ENCODE measurements at regions not wholly inside any gene's neighbourhood (a gene's known extent, or its start where the extent isn't known, plus 50 kb on each side); places are given as distances from the start of the nearest gene placed in this dataset.

DNA sequence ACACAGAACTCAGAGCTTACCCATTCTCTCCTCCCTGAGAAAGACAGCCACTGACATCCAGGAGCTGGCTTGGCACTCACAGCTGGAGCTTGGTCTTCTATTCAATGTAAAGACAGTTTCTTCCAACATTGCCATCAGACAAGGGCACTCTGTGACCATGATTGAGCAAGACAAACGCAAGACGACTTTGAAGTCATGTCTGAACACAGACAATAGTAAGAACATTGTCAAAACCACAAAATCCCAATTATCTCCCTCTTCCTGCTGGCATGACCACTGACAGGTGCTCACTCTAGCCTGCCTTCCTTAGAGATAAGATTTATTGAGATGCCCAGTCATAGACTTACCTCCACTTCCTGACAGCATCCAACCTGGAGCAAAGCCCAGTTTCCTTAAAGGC, 328.0 kb downstream of the MSX2 start:
- Histone ChIP-seq H3K9ac (ENCODE audit: low read depth, low read length) (no peak overlapping the region), H3K27ac (ENCODE audit: low read length) (no peak overlapping the region)

DNA sequence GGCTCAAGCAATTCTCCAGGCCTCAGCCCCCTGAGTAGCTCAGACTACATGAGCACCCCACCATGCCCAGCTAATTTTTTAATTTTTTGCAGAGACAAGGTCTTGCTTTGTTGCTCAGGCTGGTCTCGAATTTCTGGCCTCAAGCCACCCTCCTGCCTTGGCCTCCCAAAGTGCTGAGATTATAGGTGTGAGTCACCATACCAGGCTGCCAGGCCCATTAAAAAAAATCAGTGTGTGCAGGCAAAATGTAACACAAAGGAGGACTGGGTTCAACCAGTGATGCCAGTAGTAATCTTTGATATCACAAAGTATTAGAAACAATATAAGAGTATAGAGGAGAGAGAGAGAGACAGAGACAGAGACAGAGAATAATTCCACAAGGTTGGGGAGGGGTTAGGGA, 322.7 kb downstream of the MSX2 start:
- Histone ChIP-seq H3K36me3 (ENCODE audit: insufficient read depth, low read depth, low read length) (no peaks in the 10 kb centered on the region), H3K9me3 (ENCODE audit: insufficient read depth, low read depth, low read length) (no peaks in the 10 kb centered on the region), H3K4me1 (ENCODE audit: insufficient read depth, low read length) (no peaks in the 10 kb centered on the region)

More for the DNA sequence above, 328.0 kb downstream of the MSX2 start:
- H3K36me3 ChIP-seq (ENCODE audit: insufficient read depth, low read depth, low read length), result no peaks in the 10 kb centered on the region
- H3K27me3 ChIP-seq (ENCODE audit: insufficient read depth, low read length), result no peaks in the 10 kb centered on the region
- no peak overlapping the region for H3K4me3 ChIP-seq (ENCODE audit: low read length)
- no peaks in the 10 kb centered on the region for H3K4me1 ChIP-seq (ENCODE audit: insufficient read depth, low read length)
- no peaks in the 10 kb centered on the region for H3K9me3 ChIP-seq (ENCODE audit: insufficient read depth, low read depth, low read length)

DNA sequence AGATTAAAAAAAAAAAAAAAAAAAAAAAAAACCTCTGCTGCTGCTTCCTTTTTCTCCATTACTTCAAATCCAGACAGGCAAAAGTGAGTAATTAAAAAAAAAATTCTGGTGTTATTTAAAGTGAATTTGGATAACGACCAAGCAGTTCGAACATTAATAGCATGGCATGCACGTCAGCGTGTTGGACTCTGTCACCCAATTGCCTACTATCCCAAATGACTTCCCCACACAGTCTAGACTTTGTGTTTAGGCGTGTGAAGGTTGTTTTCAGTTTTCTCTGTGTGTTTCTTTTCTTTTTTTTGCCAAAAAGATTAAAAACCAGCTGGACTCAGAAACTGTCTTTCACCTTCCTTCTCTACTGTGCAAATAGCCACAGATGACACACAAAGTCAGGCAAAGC, 321.4 kb downstream of the MSX2 start:
- no peak overlapping the region for H3K9ac ChIP-seq (ENCODE audit: low read depth, low read length)
- no peaks in the 10 kb centered on the region for H3K36me3 ChIP-seq (ENCODE audit: insufficient read depth, low read depth, low read length)
- H3K4me1 ChIP-seq (ENCODE audit: insufficient read depth, low read length), result no peaks in the 10 kb centered on the region
- H3K9me3 ChIP-seq (ENCODE audit: insufficient read depth, low read depth, low read length), result no peaks in the 10 kb centered on the region
- H3K27me3 ChIP-seq (ENCODE audit: insufficient read depth, low read length), result no peaks in the 10 kb centered on the region
- no peak overlapping the region for H3K27ac ChIP-seq (ENCODE audit: low read length)
- no peak overlapping the region for H3K4me3 ChIP-seq (ENCODE audit: low read length)

More for the DNA sequence above, 322.7 kb downstream of the MSX2 start:
- H3K27me3 ChIP-seq (ENCODE audit: insufficient read depth, low read length), result no peaks in the 10 kb centered on the region
- no peak overlapping the region for H3K4me3 ChIP-seq (ENCODE audit: low read length)
- no peak overlapping the region for H3K27ac ChIP-seq (ENCODE audit: low read length)
- H3K9ac ChIP-seq (ENCODE audit: low read depth, low read length), result no peak overlapping the region

DNA sequence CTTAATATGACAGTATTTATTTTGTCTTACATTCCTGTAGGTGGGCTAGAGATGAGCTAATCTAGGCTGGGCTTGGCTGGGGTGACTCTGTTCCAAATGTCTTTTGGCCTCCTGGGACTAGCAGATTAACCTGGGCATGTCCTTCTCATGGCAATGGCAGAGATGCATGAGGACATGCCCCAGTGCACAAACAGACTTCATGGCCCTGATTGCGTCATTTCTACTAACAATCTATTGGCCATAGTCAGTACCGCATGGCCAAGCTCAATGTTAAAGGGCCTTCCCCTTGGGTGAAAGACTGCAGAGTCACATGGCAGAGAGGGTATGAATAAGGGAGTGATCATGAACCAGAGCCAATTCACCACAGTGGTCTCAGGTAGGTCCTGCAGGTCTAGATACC, 313.4 kb downstream of the MSX2 start:
- H3K9me3 ChIP-seq (ENCODE audit: insufficient read depth, low read depth, low read length), result no peaks in the 10 kb centered on the region
- H3K9ac ChIP-seq (ENCODE audit: low read depth, low read length), result no peak overlapping the region
- no peaks in the 10 kb centered on the region for H3K27me3 ChIP-seq (ENCODE audit: insufficient read depth, low read length)
- no peaks in the 10 kb centered on the region for H3K36me3 ChIP-seq (ENCODE audit: insufficient read depth, low read depth, low read length)
- no peaks in the 10 kb centered on the region for H3K4me1 ChIP-seq (ENCODE audit: insufficient read depth, low read length)
- no peak overlapping the region for H3K27ac ChIP-seq (ENCODE audit: low read length)
- H3K4me3 ChIP-seq (ENCODE audit: low read length), result no peak overlapping the region

DNA sequence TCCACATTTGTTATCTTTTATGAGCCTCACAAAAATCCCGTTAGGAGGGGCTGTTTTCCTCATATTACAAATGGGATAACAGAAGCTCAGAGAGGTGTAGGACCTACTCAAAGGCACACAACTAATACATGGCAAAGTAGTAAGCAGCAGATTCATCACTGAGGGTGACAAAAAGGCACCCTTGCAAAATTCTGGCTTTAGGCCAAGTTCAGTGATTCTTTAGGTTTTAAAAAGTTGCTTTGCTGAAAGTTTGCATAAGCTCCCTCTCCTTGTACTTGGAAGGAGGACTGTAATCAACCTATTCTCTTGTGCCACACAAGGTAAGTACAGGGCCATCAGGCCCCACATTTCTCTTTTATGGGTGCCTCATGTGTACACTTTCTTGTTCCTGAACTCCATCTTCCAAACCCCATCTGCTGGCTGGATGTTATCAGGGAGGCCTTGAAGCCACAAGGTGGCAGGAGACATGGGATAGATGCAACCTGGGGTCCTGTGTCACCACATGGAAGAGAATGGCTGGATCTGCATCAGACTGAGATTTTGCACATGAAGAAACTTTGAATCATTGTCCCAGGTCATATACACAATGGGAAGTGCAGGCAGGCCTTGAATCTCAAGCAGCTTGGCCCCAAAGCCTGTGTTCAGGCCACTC, 311.6 kb downstream of the MSX2 start:
- H3K27me3 ChIP-seq (ENCODE audit: insufficient read depth, low read length), result no peaks in the 10 kb centered on the region
- no peaks in the 10 kb centered on the region for H3K9me3 ChIP-seq (ENCODE audit: insufficient read depth, low read depth, low read length)
- no peak overlapping the region for H3K9ac ChIP-seq (ENCODE audit: low read depth, low read length)
- no peak overlapping the region for H3K27ac ChIP-seq (ENCODE audit: low read length)
- no peaks in the 10 kb centered on the region for H3K36me3 ChIP-seq (ENCODE audit: insufficient read depth, low read depth, low read length)
- no peaks in the 10 kb centered on the region for H3K4me1 ChIP-seq (ENCODE audit: insufficient read depth, low read length)
- H3K4me3 ChIP-seq (ENCODE audit: low read length), result no peak overlapping the region

DNA sequence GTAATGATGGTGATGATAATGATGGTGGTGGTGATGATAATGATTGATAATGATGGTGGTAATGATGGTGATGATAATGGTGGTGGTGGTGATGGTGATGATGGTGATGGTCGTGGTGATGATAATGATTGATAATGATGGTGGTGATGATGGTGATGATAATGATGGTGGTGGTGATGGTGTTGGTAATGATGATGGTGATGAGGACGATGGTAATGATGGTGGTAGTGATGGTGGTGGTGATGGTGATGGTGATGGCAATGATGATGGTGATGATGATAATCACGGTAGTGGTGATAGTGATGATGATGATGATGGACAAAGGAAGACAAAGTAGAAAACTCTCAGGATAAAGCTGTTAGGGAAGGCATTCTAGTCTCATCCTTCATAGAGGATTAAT, 310.5 kb downstream of the MSX2 start:
- Histone ChIP-seq H3K4me3 (ENCODE audit: low read length) (no peak overlapping the region), H3K27ac (ENCODE audit: low read length) (no peak overlapping the region), H3K4me1 (ENCODE audit: insufficient read depth, low read length) (no peaks in the 10 kb centered on the region), H3K9ac (ENCODE audit: low read depth, low read length) (no peak overlapping the region), H3K9me3 (ENCODE audit: insufficient read depth, low read depth, low read length) (no peaks in the 10 kb centered on the region), H3K27me3 (ENCODE audit: insufficient read depth, low read length) (no peaks in the 10 kb centered on the region), H3K36me3 (ENCODE audit: insufficient read depth, low read depth, low read length) (no peaks in the 10 kb centered on the region)

DNA sequence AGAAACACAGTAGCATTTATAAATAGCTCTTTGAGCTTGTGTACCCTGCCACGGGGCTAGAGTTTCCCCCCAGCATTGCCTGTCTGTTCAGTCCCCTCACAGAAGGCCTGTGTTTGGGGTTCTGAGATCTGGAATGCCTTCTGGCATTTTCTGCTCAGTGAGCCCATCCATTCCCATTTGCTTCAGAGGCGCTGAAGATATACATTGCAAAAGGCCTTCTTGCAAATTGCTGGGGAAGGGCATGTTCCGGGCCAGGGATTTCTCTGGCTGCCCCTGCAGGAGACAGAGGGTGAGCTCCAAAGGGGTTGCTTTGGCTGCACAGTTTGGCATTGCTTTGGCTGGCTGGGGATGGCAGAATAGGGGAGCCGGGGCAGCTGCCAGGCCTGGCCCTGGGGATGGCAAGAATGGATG, 308.4 kb downstream of the MSX2 start:
- H3K9me3 ChIP-seq (ENCODE audit: insufficient read depth, low read depth, low read length), result no peaks in the 10 kb centered on the region
- H3K27ac ChIP-seq (ENCODE audit: low read length), result no peak overlapping the region
- H3K27me3 ChIP-seq (ENCODE audit: insufficient read depth, low read length), result no peaks in the 10 kb centered on the region
- H3K4me3 ChIP-seq (ENCODE audit: low read length), result no peak overlapping the region
- H3K4me1 ChIP-seq (ENCODE audit: insufficient read depth, low read length), result no peaks in the 10 kb centered on the region
- H3K36me3 ChIP-seq (ENCODE audit: insufficient read depth, low read depth, low read length), result no peaks in the 10 kb centered on the region
- no peak overlapping the region for H3K9ac ChIP-seq (ENCODE audit: low read depth, low read length)

DNA sequence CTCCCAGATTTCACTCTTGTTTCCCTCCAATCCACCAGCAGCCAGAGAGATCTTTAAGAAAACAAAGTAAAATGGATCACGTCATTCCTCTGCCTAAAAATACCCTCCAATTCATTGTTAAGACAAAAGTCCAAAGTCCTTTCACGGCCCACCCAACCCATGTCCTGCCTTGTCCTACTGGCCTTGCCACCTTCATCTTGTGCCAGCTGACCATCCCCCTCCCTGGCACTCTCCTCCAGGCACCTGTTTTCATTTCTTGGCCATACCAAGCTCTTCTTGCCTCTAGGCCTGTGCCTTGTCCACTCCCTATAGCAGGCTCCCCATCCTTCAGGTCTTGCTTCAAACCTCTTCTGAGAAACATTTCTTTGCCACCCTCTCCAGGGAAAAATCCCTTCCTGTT, 307.6 kb downstream of the MSX2 start:
- no peaks in the 10 kb centered on the region for H3K9me3 ChIP-seq (ENCODE audit: insufficient read depth, low read depth, low read length)

DNA sequence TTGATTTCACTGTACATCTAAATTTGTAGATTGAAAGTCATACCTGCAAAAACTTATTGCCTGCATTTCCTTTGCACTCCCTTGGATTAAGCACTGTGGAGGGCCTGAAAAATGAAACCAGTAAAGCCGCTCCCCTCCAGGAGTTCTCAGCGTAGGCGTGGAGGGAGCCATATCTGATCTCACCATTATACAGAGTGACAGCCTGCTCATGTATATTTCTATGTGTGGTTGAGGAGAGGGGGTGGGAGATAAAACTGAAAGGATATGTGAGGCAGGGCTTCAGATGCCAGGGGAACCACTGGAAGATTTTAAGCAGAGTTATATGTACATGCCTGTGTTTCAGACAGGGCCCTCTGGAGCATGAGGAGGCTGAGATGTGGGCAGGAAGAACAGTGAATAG, 303.0 kb downstream of the MSX2 start:
- H3K27ac ChIP-seq (ENCODE audit: low read length), result no peak overlapping the region
- H3K27me3 ChIP-seq (ENCODE audit: insufficient read depth, low read length), result no peaks in the 10 kb centered on the region
- H3K4me1 ChIP-seq (ENCODE audit: insufficient read depth, low read length), result no peaks in the 10 kb centered on the region
- H3K9ac ChIP-seq (ENCODE audit: low read depth, low read length), result no peak overlapping the region
- H3K9me3 ChIP-seq (ENCODE audit: insufficient read depth, low read depth, low read length), result no peaks in the 10 kb centered on the region
- no peak overlapping the region for H3K4me3 ChIP-seq (ENCODE audit: low read length)
- H3K36me3 ChIP-seq (ENCODE audit: insufficient read depth, low read depth, low read length), result no peaks in the 10 kb centered on the region

More for the DNA sequence above, 307.6 kb downstream of the MSX2 start:
- Histone ChIP-seq H3K27me3 (ENCODE audit: insufficient read depth, low read length) (no peaks in the 10 kb centered on the region), H3K9ac (ENCODE audit: low read depth, low read length) (no peak overlapping the region), H3K27ac (ENCODE audit: low read length) (no peak overlapping the region), H3K4me3 (ENCODE audit: low read length) (no peak overlapping the region), H3K4me1 (ENCODE audit: insufficient read depth, low read length) (no peaks in the 10 kb centered on the region), H3K36me3 (ENCODE audit: insufficient read depth, low read depth, low read length) (no peaks in the 10 kb centered on the region)

DNA sequence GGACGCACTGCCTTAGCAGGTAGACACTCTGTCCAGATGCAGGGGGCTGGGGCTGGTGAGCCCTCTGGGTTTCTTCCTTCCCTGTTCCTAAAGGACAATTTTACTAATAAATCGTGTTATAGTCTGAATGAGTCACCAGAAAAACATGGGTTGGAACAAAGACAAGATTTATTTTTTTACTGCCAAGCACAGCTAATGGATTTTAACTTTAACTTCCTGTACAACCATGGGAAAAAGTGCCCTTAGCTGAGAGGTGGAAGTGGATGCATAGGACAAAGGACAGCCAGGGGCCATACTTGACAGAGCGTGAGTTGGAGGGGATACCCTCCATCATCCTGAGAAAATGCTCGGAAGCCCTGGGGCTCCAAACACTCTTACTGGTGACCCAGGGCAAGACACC, 300.7 kb downstream of the MSX2 start:
- no peaks in the 10 kb centered on the region for H3K27me3 ChIP-seq (ENCODE audit: insufficient read depth, low read length)
- no peak overlapping the region for H3K4me3 ChIP-seq (ENCODE audit: low read length)
- H3K27ac ChIP-seq (ENCODE audit: low read length), result no peak overlapping the region
- H3K9ac ChIP-seq (ENCODE audit: low read depth, low read length), result no peak overlapping the region
- no peaks in the 10 kb centered on the region for H3K9me3 ChIP-seq (ENCODE audit: insufficient read depth, low read depth, low read length)
- no peaks in the 10 kb centered on the region for H3K36me3 ChIP-seq (ENCODE audit: insufficient read depth, low read depth, low read length)
- H3K4me1 ChIP-seq (ENCODE audit: insufficient read depth, low read length), result no peaks in the 10 kb centered on the region

DNA sequence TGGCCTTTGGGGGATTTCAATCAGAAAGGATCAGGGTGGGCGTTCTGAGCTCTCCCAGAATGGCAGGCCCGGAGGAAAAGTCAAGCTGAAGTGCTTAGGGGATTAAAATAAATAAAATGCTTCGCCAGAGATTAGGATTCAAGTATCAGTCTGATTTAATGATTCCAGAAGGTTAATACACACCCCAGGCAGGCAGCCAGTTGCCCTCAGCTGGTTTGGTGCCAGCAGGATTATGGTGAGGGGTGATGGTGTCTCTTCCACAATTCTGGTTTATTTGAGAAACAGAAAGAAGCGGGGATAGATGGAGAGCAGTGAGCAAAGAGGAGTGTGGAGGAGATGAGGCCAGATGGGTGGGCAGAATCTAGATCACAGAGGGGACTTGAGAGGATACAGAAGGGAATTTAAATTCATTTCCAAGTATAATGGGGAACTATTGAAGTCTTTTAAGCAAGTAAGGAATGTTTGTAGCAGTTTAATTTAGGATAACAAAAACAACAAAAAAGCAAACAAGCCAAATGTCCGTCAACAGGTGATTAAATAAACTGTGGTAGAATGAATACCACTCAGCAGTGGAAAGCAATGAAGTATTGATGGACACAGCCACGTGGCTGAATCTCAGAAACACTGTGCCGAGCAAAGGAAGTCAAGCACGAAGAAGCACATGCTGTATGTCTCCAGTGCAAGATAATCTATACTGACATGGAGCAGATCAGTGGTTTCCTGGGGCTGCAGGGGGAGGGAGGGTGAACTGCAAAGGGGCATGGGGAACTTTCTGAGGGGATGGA, 297.7 kb downstream of the MSX2 start:
- Histone ChIP-seq H3K9me3 (ENCODE audit: insufficient read depth, low read depth, low read length) (no peaks in the 10 kb centered on the region), H3K27ac (ENCODE audit: low read length) (no peak overlapping the region), H3K4me3 (ENCODE audit: low read length) (no peak overlapping the region), H3K4me1 (ENCODE audit: insufficient read depth, low read length) (no peaks in the 10 kb centered on the region), H3K9ac (ENCODE audit: low read depth, low read length) (no peak overlapping the region), H3K27me3 (ENCODE audit: insufficient read depth, low read length) (no peaks in the 10 kb centered on the region), H3K36me3 (ENCODE audit: insufficient read depth, low read depth, low read length) (no peaks in the 10 kb centered on the region)

DNA sequence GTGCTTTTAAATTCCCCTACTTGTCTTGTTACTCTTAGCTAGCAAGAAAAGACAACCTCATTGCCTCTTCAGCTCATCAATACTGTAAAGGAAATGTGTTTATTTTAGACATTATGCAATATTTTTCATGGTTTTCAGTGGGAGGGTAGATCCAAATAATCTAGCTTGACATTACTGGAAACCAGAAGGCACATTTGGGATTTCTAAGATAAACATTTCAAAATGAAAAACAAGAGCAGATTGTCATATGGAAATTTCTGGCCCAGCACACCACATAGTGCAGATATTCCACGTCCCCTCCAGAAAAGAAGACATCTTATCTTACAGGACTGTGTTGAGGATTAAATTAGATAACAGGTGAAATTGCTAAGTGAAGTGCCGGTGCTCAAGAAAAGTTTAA, 296.9 kb downstream of the MSX2 start:
- Histone ChIP-seq H3K27ac (ENCODE audit: low read length) (no peak overlapping the region), H3K36me3 (ENCODE audit: insufficient read depth, low read depth, low read length) (no peaks in the 10 kb centered on the region), H3K4me1 (ENCODE audit: insufficient read depth, low read length) (no peaks in the 10 kb centered on the region), H3K4me3 (ENCODE audit: low read length) (no peak overlapping the region), H3K9me3 (ENCODE audit: insufficient read depth, low read depth, low read length) (no peaks in the 10 kb centered on the region), H3K9ac (ENCODE audit: low read depth, low read length) (no peak overlapping the region), H3K27me3 (ENCODE audit: insufficient read depth, low read length) (no peaks in the 10 kb centered on the region)
